ENCODE measurements at regions not wholly inside any gene's neighbourhood (a gene's known extent, or its start where the extent isn't known, plus 50 kb on each side); places are given as distances from the start of the nearest gene placed in this dataset.

- no peak for DNase-seq (ENCODE audit: low read depth)
- H3K4me3 ChIP-seq (ENCODE audit: low read length): no peak overlapping the region
- no peak for TF ChIP-seq CTCF (IDR thresholded peaks at IDR 0.05; ENCODE audit: insufficient read depth, low read depth, low read length, missing control alignments)
Measured at GRCh38 chr6:99017150-99017549, 69.4 kb upstream of the FBXL4 start.

- TF ChIP-seq CTCF (IDR thresholded peaks at IDR 0.05; ENCODE audit: insufficient read depth, low read depth, low read length, missing control alignments): no peak
- peak; percentile 27 for DNase-seq (ENCODE audit: low read depth)
- H3K4me3 ChIP-seq (ENCODE audit: low read length): no peak overlapping the region
Measured at GRCh38 chr6:99016355-99016754, 68.6 kb upstream of the FBXL4 start.

- no peak overlapping the region for H3K4me3 ChIP-seq (ENCODE audit: low read length)
- DNase-seq (ENCODE audit: low read depth): no peak
- no peak for TF ChIP-seq CTCF (IDR thresholded peaks at IDR 0.05; ENCODE audit: insufficient read depth, low read depth, low read length, missing control alignments)
Measured at GRCh38 chr6:99014061-99014460, 66.3 kb upstream of the FBXL4 start.

GRCh38 chr6:99013661-99014060, 65.9 kb upstream of the FBXL4 start:
- DNase-seq (ENCODE audit: low read depth): no peak
- TF ChIP-seq CTCF (IDR thresholded peaks at IDR 0.05; ENCODE audit: insufficient read depth, low read depth, low read length, missing control alignments): no peak

GRCh38 chr6:99013145-99013544, 65.4 kb upstream of the FBXL4 start:
- no peak overlapping the region for H3K4me3 ChIP-seq (ENCODE audit: low read length)
- DNase-seq (ENCODE audit: low read depth): peak; percentile 70
- TF ChIP-seq CTCF (IDR thresholded peaks at IDR 0.05; ENCODE audit: insufficient read depth, low read depth, low read length, missing control alignments): no peak

More at GRCh38 chr6:99013661-99014060, 65.9 kb upstream of the FBXL4 start:
- no peak overlapping the region for H3K4me3 ChIP-seq (ENCODE audit: low read length)

GRCh38 chr6:99011151-99011550, 63.4 kb upstream of the FBXL4 start:
- no peak for DNase-seq (ENCODE audit: low read depth)
- H3K4me3 ChIP-seq (ENCODE audit: low read length): no peak overlapping the region
- TF ChIP-seq CTCF (IDR thresholded peaks at IDR 0.05; ENCODE audit: insufficient read depth, low read depth, low read length, missing control alignments): no peak

GRCh38 chr6:99002831-99003230, 55.1 kb upstream of the FBXL4 start:
- H3K4me3 ChIP-seq (ENCODE audit: low read length): no peak overlapping the region
- no peak for TF ChIP-seq CTCF (IDR thresholded peaks at IDR 0.05; ENCODE audit: insufficient read depth, low read depth, low read length, missing control alignments)
- peak; percentile 25 for DNase-seq (ENCODE audit: low read depth)
